HG03139 (cell line): ENCODE measurements at regions not wholly inside any gene's neighbourhood (a gene's known extent, or its start where the extent isn't known, plus 50 kb on each side); places are given as distances from the start of the nearest gene placed in this dataset.

ENCODE experiments used
- ATAC-seq: cut with Tn5 transposase; IDR thresholded peaks from one replicate; pipeline ENCODE4 v1.9.1; 2021; ENCODE audit not compliant: unreplicated experiment

DNA sequence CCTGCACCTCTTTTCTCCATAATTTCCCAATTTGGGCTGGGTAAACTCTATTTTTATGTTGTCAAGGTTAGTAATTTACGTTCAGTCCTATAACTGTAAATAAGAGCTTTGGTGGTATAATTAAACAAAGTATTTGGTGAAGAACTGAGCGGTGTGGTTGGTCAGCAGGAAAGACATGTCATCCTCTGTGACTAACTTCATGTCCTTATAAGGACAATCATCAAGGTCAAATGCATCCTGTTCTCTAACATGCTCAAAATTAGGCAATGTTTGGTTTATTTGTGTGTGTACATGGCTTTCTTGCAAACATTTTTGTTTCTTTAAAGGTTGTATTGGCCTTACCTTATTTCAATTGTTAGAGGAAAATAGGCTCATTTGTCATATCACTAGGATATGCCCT is 121.5 kb upstream of the NABP1 start:
- no peak for ATAC-seq

DNA sequence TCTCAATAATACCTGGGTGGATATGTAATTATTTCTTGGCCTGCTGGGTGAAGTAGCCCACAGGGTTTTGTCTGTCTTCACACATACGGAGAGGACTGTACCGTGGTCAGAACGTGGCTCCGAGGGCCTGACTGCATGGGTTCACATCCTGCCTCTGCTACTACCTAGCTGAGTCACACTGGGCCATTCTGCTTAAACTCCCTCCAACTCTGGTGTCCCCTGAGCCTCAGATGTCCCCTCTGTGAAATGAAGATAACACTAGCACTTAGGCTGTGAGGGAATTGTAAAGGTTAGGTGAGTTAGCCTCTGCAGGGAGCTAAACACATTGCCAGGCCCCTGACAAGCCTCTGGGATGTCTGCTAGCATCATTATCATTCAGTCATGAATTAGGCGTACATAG is 120.1 kb upstream of the NABP1 start:
- no peak for ATAC-seq

DNA sequence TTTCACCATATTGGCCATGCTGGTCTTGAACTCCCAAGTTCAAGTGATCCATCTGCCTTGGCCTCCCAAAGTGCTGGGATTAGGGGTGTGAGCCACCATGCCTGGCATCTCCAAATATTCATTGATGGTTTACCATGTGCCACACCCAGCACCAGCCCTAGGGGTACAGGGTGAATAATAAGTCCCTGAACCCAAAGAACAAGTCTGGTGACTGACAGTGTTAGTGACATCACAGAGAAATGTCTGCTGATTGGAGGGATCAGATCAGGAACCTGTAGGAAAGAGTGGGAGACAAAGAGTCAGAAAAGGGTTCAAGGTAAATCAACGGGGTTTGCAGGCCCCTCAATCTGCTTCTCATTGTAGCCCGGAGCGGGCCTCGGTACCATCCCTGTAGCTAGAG is 118.4 kb upstream of the NABP1 start:
- no peak for ATAC-seq

DNA sequence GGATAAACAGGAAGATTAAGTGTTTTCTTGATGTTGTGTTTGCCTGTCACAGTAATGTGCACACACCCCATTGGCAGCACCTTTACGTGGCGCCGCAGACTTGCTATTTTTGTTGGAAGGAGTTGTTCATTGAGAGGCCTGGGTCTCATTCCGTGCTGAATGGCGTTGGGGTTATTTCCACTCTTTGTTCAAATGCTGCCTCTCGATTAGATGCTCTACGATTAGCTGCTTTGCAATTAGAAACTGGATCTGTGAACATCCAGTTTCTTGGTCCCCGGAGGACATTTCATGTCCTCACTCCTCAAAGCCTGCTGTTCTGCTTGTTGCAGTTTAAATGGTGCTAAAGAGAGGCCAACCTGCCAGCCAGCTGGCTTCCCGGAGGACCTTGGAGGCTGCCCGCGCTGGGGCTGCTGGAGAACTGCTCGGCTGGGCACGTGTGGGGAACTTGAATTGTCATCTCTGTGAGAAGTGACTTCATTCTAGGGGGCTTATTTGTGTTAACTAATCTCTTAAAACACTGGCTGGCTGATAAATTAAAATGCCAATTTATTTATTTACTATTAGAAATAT is 117.4 kb upstream of the NABP1 start:
- no peak for ATAC-seq

DNA sequence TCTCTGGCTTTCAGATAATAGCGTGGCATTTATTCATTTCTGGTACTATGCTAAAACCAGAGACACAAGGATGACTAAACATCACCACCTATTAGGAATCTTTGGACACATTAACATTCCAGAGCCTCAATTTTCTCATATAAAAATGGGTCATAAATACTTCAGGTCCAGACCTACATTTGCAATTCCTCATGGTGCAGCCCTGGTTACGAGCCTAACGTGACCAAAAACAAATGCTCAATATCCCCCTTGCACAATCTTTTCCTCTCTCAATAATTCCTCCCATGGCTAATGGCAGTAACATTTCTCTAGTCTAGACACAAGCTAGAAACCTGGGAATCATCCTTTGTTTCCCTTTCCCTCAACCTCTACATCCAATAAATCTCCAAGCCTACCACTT is 112.8 kb upstream of the NABP1 start:
- no peak for ATAC-seq

DNA sequence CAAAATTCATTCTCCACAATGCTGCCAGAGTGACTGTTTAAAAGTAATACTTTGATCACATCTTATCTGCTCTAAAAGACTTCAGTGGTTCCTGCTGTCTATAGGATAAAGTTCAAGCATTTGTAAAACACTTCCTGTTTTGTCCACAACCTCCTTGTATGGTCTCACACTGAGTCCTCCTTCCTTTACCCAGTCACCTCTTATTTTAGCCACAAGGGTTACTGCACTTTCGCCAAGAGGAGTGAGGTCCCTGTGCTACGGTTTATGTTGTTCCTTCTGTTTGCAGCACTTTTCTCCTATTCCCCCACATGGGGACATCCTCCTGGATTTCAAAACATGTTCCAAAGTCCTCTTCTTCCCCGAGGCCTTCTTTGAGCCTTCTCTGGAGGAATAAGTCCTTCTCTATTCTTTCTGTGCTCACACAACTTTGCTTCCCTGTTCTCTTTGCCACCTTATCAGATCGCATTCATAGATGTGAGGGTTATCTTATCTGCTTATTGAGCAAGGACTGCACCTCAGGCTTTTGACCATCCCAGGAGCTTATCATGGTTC is 112.2 kb upstream of the NABP1 start:
- no peak for ATAC-seq

DNA sequence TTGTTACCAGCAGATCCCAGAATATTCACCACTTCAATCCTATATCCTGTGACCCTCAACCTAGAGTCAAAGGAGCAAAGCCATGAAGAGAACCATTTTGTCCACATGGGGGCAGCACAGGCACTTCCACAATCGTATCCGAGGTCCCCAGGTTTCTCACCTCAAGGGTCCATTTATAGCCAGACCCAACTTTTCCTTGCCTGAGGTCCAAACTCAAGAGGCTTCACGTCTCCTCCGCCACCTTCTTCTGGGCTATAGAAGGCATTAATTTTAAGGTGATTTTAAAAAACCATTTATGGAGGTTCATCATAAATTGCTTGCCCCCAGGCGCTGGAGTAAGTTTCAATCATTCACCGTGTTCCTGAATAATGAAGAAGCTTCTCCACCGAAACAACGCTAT is 111.6 kb upstream of the NABP1 start:
- no peak for ATAC-seq

DNA sequence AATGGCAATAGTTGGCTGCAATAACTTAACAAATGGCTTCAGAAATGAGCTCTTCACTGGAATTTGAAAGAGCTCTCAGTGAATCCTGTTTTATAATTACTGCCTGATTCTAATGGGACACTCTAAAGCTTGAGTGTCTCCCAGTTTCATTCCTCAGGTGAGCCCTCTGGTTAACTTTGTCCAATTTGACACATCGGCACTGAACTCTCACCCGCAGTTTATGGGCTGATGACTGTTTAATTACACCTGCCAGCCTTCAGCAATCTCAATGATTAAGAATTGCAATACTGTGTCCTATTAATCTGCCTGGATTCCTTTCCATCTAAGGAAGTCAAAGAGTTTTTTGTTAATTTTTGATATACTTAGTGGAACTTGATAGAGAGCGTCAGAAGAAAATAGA is 110.7 kb upstream of the NABP1 start:
- no peak for ATAC-seq

DNA sequence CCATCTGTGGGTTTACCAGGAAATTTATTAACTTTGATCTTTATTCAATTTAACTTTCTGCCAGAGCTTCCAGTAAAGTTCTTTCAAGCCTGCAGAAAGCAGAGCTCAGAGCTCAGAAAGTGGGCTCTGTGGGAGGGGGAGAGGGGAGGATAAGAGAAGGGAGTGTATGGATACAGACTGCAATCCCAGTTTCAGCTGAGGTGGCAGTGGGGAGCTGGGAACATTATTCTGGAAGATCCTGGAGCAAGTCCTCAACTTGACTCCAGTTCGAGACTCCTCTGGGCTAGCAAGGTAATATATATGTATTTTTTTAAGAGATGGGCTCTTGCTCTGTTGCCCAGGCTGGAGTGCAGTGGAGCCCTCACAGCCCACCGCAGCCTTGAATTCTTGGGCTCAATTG is 108.9 kb upstream of the NABP1 start:
- ATAC-seq: no peak

DNA sequence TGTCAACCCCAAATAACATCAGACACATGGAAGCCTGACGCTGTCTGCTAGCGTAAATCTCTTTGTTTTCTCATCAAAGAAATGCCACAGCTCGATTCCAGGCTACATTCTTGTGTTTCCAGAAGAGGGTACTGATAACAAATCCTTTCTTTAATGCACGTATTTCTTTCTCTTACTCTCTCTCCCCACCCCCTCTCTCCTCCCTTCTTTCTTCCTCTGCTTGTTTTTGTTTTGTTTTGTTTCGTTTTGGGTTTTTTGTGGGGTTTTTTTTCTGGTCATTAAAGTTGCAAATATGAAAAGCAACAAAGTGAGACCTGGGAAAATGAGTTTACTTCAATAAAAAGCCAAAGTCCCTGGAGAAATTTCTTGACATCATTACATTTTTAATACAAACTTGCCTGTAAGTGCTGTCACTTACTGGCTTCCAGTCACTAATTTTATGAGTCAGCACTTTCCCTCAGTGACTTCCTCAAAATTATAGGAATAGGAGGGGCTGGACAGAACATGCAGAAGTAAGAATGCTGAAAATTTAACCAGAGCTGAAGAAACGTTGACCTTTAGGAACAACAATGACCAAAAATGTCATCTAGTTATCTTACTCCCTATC is 106.7 kb upstream of the NABP1 start:
- peak; percentile 60 for ATAC-seq

DNA sequence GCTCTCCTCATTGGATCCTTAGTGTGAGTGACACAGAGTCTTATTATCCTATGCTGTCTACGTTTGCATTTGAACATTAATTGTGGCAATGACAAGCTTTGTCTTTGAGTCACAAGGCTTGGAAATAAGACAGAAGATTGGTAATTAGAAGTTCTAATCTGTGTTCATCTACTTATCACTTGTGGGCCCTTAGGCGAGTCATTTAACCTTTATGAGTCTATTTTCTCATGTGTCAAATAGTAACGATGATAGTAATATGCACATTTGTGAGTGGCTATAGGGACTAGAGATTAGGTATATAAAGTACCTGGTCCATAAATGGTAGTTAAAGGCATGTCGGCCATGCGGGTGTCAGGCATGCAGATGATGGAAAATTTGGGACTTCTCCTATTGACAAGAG is 105.6 kb upstream of the NABP1 start:
- no peak for ATAC-seq

DNA sequence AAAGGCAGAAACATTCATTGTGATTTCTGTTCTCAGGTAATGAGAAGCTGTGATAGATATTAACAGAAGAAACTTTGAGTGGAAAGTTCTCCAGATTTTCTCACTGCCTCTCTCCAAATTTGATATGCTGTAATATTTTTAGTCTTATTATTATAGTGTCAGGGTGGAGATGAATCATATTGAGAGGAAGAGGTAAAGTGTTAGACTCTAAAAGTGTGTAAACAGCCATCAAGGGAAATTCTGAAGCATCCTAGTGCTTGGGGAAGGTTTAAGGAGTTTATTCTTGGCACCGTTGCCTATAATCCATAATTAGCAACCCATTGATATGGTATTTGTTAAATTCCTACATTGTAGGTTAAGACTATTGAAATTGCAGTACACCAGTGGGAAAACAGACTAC is 104.7 kb upstream of the NABP1 start:
- ATAC-seq: no peak

DNA sequence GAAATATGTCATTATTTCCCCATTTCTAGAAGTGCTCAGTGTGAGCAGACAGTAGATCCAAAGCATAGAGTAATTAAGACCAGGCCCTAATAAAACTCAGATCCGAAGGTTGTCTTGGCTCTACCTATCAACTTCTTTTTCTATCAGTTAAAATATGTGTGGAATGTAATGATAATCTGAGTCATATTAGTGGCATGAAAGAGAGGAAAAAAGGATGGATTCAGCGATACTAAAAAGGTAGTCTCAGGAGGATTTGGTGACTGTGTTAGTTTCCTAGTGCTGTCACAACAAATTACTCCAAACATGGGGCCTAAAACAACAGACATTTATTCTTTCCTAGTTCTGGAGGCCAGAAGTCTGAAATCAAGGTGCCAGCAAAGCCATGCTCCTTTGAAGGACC is 103.7 kb upstream of the NABP1 start:
- ATAC-seq: no peak

DNA sequence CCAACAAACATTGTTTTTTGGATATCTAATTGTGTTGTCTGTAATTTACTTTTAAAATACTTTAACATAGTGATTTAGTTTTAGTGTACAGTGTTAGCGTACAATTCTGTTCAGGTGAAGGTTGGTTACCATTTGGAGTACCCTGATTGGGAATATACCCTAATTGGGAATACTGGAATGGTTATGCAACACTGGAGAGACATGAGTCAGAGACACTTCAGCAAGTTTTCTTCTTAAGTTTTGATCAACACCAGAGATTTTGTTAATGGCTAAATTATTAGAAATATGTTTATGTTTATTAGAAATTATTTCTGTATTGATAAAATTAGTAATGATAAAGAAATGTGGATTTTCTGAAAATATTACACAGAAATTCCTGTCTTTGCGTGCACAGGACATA is 100.3 kb upstream of the NABP1 start:
- ATAC-seq: no peak

DNA sequence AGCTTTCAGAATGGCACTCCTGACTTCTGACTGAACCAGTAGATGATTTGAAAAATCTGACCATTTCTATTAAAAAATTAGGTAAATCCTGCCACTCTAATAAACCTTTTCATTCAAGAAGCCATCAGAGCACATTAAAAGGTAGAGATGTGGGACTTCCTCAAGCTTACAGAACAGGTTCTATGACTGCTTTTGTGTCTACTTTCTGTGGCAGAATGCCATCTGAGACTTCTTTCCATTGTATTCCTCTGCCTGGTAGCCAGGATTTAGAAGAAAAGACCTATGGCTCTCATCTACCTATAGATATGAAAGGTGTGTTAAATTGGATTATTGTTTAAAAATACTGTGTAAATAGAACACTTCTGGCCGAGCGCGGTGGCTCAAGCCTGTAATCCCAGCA is 99.9 kb upstream of the NABP1 start:
- no peak for ATAC-seq

DNA sequence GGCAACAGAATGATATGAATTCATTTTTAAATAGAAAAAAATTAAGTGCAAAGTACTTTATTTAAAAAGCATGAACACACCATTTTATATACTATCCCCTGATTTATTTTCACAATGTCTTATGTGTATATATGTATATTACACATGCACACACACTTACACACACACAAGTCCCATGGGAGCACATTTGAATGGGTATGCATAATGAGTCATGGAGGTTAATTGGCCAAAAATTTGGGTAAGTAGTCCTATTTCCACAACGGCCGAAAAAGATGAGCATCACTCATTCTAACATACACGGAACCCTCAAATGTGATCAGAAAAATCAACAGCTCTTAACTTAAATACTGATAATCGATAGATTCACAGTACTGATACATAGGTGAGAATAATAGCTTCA is 97.4 kb upstream of the NABP1 start:
- no peak for ATAC-seq

DNA sequence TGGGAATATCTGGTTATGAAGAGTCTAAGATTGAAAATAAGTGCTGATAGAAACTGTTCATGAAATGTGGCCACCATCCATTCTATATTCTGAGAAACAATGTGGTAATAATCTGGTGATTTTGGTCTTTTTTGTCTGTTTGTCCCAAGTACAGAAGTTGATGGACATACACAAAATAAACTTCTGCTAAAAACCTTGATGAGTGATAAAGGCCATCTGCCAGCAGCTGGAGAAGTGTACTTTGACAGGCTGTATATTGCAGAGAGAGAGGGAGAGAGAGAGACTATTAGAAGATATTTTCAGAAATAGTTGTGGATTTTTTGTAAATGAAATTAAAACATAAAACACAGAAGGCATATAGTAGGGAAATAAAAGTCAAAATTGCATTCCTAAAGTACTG is 96.9 kb upstream of the NABP1 start:
- no peak for ATAC-seq

DNA sequence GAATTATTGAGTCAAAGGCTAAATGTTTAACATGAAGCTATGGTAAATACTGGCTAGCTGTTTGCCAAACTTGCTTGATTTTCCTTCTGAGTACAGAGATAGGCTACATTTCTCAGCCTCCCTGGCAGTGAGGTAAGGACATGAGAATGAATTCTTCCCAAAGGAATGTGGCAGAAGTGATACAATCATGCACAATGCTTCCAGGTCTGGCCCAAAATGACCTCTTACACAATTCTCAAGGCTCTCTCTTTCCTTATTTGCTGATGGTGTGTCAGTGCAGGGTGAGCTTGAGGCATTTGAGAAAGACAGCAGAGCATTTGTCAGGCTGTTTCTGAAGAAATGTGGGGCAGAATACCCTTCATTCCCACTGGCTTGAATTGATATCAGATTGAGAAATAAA is 95.6 kb upstream of the NABP1 start:
- no peak for ATAC-seq

DNA sequence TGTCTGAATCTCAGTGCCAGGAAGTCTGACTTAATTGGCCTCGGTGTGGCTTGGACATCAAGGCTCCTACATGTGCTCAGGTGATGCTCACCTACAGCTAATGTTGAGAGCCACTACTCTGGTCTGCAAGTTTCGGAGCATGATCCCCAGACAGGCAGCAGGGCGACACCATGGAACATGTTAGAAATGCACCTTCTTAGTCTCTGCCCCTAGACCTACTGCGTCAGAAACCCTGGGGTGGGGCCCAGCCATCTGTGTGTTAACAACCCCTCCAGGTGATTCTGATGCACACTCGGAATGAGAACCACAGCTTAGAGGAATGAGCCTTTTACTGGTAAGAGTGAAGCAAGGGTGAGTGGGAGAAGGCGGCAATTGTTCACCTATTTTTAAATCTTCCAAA is 86.9 kb upstream of the NABP1 start:
- no peak for ATAC-seq

DNA sequence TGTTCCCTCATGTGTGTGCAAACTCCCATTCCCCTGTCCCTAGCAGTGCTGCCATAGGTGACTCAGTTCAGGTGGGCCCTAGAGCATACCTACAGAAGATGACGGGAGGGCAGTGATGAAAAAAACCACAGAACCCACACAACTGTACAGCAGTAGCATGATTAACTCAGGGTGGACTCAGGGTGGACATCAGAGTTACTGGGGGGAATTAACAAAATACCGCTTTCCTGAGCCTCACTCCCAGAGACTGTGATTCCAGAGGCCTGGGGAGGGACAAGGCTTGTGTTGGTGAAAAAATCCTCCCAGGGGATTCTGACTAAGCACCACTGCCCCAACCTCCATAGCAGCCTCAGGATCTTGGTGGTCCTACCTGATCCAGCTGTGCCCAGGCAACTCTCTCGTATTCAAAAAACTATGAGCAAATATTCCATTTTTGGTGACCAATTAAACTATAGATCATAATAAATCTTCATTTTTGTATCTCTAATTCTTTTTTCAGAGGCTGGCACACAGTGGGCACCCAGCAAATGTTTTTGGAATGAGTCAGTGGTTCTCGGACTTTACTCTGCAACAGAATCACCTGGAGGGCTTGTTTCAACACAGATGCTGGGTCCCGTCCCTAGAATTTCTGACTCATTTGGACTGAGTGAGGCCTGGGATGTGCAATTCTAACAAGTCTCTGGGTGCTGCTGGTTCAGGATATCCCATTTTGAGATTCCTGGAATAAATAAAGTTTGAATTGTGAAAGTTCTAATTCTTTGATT is 84.1 kb upstream of the NABP1 start:
- no peak for ATAC-seq

DNA sequence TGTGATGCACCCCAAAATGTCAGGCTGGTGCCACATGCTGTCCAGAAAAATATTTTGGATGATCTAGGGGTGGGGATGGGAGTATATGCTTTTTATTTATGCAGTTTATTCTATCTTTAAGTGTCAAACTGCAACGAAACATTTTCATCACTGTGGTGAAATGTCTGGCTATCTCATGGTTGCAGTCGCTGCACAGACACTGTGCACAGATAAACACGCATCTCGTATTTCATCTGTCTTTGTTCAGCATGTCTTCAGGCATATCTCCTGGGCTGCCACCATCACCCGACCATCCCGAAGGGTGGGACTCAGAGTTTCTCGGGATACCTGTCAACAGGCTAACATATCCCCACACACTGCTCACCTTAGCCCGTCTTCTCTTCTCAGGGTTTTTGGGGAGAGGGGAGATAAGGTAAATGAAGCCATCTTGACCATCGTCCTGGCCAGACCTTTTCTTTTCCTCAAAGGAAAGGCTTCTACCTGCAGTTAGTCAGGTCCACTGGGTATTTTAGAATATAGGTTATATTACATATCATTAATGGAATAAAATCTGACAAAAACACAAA is 80.7 kb upstream of the NABP1 start:
- no peak for ATAC-seq

DNA sequence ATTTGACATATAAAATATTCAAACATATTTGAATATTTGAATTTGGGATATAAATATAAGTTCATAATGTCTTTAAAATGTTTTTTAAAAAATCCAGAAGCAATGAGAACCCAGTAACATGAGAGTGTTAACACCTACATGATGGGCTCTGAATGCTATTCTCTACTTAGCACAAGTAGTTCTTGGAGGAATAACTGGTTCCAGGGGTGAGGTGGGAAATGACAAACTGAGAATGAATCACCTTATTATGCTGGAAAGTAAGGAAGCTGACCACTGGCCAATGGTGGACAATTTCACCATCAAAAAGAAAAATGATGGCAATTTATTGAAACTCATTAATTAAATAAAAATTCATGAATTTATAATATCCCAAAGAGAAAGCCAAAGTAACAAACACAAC is 79.6 kb upstream of the NABP1 start:
- no peak for ATAC-seq
